ENCODE measurements at regions not wholly inside any gene's neighbourhood (a gene's known extent, or its start where the extent isn't known, plus 50 kb on each side); places are given as distances from the start of the nearest gene placed in this dataset.

DNA sequence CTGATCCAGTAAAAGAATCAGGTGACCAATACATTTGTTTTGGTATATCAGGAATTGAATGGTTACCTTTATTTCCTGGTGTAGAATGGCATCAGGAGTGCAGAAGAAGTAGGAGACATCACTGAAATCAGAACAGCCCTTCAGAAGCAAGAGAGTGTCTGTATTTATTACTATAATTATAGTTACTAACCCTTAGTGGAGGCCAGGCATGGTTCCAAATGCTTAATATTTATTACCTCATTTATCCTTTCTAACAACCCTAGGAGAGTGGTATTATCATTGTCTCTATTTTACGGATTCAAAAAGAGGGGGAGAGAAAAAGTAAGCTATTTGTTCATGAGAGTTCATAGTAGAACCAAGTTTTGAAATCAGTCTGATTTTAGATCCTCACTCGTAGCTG is 1292.9 kb downstream of the PCDH9 start:
- TF ChIP-seq CTCF (IDR thresholded peaks at IDR 0.05; ENCODE audit: extremely low read depth in 1 of 2, insufficient read depth in 1 of 2, low read depth in 1 of 2, low read length in 2 of 2): no peak
- no peak for TF ChIP-seq POLR2A (IDR thresholded peaks at IDR 0.05; ENCODE audit: low read depth, low read length)
- no peak for TF ChIP-seq POLR2AphosphoS5 (IDR thresholded peaks at IDR 0.05; ENCODE audit: insufficient read depth, low read depth, low read length)

All from endothelial cell of umbilical vein (primary cell).